ENCODE measurements at regions not wholly inside any gene's neighbourhood (a gene's known extent, or its start where the extent isn't known, plus 50 kb on each side); places are given as distances from the start of the nearest gene placed in this dataset.

DNA sequence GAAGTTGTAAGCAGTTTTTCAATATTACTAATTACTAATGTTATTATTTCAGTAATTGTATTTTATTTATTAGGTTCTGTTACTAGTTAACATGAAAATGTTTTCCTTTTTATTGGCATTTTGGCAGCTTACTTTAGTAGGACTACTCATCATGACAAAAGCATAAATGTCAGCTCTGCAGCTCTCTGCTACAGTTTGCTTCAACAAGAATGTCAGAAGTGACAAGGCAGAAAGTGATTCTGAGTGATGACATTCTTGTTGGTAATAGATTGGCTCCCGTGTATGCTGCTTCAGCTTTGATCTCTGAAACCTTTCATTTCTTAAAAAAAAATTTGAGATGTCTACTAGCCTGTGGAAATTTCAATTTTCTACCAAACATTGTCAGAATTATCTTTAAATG lies 1193.9 kb downstream of the FSTL5 start:
- H3K4me1 Mint-ChIP-seq: no peaks in the 10 kb centered on the region
- H3K27ac Mint-ChIP-seq: no peak overlapping the region
- CTCF ChIA-PET: no interaction called here
- peaks cover 4% of the 10 kb centered on the region for H3K9me3 Mint-ChIP-seq (ENCODE audit: low read depth)
- no peaks in the 10 kb centered on the region for H3K36me3 Mint-ChIP-seq
- ATAC-seq (no peak), DNase-seq (no peak)
- H3K4me3 Mint-ChIP-seq: no peak overlapping the region
- no peaks in the 10 kb centered on the region for H3K27me3 Mint-ChIP-seq

DNA sequence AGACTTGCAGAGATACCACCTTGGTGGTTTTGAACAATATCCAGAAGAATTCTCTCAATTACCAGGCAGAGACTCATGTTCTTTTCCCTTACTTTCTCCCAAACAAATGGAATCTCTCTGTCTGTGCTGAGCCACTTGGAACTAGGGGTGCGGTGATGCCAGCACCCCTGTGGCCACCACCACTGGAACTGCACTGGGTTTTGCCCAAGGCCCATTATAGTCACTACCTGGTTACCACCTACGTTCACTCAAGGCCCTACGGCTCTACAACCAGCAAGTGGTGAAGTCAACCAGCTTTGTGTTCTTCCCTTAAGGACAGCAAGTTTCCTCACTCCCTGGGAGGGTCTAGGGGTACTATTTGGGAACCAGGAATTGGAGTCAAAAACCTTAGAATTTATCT lies 1183.7 kb downstream of the FSTL5 start:
- H3K27ac Mint-ChIP-seq: no peak overlapping the region
- H3K27me3 Mint-ChIP-seq: no peaks in the 10 kb centered on the region
- DNase-seq: no peak
- H3K9me3 Mint-ChIP-seq (ENCODE audit: low read depth): peaks cover 4% of the 10 kb centered on the region
- no peaks in the 10 kb centered on the region for H3K4me1 Mint-ChIP-seq
- no peak for ATAC-seq
- no peaks in the 10 kb centered on the region for H3K36me3 Mint-ChIP-seq
- H3K4me3 Mint-ChIP-seq: no peak overlapping the region
- CTCF ChIA-PET: no interaction called here

DNA sequence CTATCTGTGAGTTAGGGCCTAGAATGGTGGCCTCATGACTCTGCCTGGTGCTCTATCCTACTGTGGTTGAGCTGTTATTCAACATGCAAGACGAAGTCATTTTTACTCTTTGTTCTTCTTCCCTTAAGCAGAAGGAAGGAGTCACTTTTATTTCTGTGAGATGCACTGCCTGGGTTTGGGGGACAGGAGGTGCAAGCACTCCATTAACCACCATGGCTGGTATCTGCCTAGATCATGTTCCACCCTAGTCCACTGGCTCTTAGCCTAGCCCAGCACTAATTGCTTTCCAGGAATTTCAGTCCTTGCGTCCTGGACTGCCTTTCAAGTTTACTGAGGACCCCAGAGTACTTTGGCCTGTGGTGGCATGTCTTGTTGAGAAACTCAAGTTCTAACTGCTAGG lies 1182.7 kb downstream of the FSTL5 start:
- CTCF ChIA-PET: no interaction called here
- H3K4me1 Mint-ChIP-seq: no peaks in the 10 kb centered on the region

DNA sequence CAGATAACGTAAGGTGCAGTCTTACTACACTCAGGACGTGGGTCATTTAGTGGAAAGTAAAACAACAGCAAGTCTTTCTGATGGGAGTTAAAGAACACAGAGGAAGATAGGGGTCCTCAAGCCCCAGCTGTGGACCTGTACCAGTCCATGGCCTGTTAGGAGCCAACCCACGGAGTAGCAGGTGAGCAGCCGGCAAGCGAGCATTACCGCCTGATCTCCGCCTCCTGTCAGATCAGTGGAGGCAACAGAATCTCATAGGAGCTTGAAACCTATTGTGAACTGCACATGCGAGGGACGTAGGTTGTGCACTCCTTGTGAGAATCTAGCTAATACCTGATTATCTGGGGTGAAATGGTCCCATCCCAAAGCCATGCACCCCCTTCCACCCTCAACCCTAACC lies 1180.8 kb downstream of the FSTL5 start:
- no peaks in the 10 kb centered on the region for H3K36me3 Mint-ChIP-seq
- no peak for ATAC-seq
- DNase-seq: no peak
- peaks cover 6% of the 10 kb centered on the region for H3K9me3 Mint-ChIP-seq (ENCODE audit: low read depth)
- no peak overlapping the region for H3K4me3 Mint-ChIP-seq
- H3K4me1 Mint-ChIP-seq: no peaks in the 10 kb centered on the region
- CTCF ChIA-PET: no interaction called here
- H3K27me3 Mint-ChIP-seq: no peaks in the 10 kb centered on the region
- H3K27ac Mint-ChIP-seq: no peak overlapping the region

More for the DNA sequence above, 1182.7 kb downstream of the FSTL5 start:
- Mint-ChIP-seq H3K36me3 (no peaks in the 10 kb centered on the region), H3K4me3 (no peak overlapping the region), H3K9me3 (ENCODE audit: low read depth) (peaks cover 6% of the 10 kb centered on the region), H3K27me3 (no peaks in the 10 kb centered on the region), H3K27ac (no peak overlapping the region)
- ATAC-seq (no peak), DNase-seq (no peak)

DNA sequence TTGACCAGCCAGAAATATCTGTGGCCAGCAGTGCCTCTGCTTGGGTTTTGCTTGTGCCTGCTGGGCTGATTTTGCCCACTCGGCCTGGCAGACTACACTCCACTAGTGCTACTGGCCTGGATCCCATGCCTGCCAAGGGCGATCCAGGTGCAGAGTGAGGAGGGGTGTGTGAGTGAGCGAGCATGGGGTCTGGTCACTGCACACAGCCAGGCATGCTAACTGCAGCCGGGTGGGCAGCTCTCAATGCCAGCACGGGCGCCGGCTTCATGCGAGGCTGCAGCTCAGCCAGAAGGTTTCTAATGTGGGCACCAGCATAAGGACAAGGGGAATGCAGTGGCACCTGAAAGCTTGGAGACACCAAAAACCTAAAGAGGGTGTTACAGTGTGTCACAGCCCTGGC lies 1161.4 kb downstream of the FSTL5 start:
- Mint-ChIP-seq H3K27ac (no peak overlapping the region), H3K27me3 (no peaks in the 10 kb centered on the region), H3K36me3 (no peaks in the 10 kb centered on the region), H3K4me1 (no peaks in the 10 kb centered on the region), H3K9me3 (ENCODE audit: low read depth) (peaks cover 4% of the 10 kb centered on the region), H3K4me3 (no peak overlapping the region)
- CTCF ChIA-PET: no interaction called here
- ATAC-seq: no peak
- DNase-seq: no peak

DNA sequence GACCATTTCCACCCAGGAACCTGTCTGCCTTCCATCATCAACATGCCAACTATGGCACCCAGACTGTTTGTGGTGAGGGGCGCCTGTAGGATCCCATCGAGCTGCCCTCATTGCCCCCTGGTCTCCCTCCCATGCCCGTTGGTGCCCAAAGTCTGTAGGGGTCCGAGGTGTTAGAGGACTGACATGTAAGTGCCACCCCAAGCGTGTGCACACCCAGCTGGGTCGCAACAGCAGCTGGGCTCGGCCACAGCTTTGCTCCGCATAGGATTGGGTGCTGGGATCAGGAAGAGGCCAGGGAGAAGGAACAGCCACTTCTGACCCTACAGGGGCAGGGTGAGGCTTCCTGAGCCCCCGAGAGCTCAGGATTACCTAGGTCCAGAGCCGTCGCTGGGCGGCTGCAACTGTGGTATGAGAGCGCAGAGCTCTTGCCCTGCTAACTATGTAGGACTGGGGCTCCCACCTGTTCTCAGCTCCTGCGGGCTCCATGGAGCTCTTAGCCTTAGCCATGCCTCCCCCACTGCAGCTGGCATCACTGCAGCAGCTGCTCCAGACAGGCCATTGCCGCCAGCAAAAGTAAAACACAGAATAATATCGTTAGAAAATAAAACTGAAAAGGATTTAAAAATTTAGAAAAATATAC lies 1160.3 kb downstream of the FSTL5 start:
- CTCF ChIA-PET: no interaction called here
- Mint-ChIP-seq H3K4me1 (no peaks in the 10 kb centered on the region), H3K36me3 (no peaks in the 10 kb centered on the region), H3K4me3 (no peak overlapping the region), H3K9me3 (ENCODE audit: low read depth) (peaks cover 6% of the 10 kb centered on the region), H3K27me3 (no peaks in the 10 kb centered on the region), H3K27ac (no peak overlapping the region)
- no peak for ATAC-seq
- DNase-seq: no peak

DNA sequence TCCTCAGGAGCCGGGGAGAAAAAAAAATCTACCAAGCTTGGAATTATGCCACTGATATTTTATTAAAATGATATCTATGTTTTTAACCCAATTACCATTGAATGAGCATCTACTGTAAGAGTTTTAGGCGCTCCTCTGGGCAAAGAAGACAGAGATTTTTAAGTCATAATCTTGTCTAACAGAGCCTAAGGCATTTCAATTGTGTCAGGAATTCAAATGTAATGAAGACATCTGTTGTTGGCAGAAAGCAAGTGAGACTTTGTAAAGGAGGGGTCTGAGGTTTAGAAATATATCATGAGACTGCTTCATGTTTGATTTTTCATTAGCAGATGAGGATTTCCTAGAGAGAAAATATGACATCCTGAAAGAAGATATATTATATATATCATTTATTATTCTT lies 1158.1 kb downstream of the FSTL5 start:
- ATAC-seq: no peak
- H3K27me3 Mint-ChIP-seq: no peaks in the 10 kb centered on the region
- no peaks in the 10 kb centered on the region for H3K4me1 Mint-ChIP-seq
- no peak overlapping the region for H3K27ac Mint-ChIP-seq
- H3K36me3 Mint-ChIP-seq: no peaks in the 10 kb centered on the region
- CTCF ChIA-PET: no interaction called here
- no peak overlapping the region for H3K4me3 Mint-ChIP-seq
- H3K9me3 Mint-ChIP-seq (ENCODE audit: low read depth): peaks cover 6% of the 10 kb centered on the region
- no peak for DNase-seq

DNA sequence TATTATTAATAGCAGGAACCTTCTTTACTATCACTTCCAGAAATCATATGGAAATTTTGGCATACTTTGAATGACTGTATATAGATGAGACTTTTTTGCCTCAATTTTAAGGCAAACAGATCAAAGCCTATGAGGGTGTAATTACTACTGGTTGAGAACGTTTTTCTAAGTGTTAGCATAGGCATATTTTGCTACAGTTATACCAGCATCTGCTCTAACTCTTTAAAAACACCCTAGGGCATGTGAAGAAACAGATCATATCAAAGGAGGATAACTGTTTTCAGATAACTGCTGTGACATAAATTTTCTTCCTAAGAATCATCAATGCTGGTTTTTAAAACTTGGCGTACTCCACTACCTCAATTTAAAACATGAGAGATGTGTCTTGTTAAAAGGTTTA lies 1155.3 kb downstream of the FSTL5 start:
- DNase-seq (no peak), ATAC-seq (no peak)
- Mint-ChIP-seq H3K4me3 (no peak overlapping the region), H3K9me3 (ENCODE audit: low read depth) (peaks cover 6% of the 10 kb centered on the region), H3K36me3 (no peaks in the 10 kb centered on the region), H3K4me1 (no peaks in the 10 kb centered on the region), H3K27me3 (no peaks in the 10 kb centered on the region), H3K27ac (no peak overlapping the region)
- CTCF ChIA-PET: no interaction called here

DNA sequence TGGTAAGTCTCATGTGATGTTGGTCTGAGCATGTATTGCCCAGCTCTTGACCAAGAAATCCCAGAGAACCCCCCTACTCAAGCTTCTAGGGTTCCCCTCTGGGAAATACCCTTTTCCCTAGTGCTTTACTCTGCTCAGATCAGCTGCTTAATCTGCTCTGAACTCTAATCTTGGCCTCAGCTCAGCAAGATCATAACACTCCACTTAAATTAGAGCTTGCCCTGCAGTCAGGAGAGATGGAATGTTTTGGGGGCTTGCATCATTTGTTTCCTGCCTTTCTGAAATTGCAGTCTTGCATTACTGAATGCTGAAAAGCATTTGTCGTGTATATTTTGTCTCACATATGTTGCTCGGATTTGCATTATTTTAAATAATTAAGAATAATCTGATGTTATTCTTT lies 1153.6 kb downstream of the FSTL5 start:
- Mint-ChIP-seq H3K27me3 (no peaks in the 10 kb centered on the region), H3K4me3 (no peak overlapping the region), H3K9me3 (ENCODE audit: low read depth) (peaks cover 6% of the 10 kb centered on the region), H3K36me3 (no peaks in the 10 kb centered on the region), H3K4me1 (no peaks in the 10 kb centered on the region), H3K27ac (no peak overlapping the region)
- ATAC-seq (no peak), DNase-seq (no peak)
- CTCF ChIA-PET: no interaction called here

Data from activated CD8-positive, alpha-beta memory T cell treated with anti-CD3 and anti-CD28 coated beads, Interleukin-2, amount 10 ng/mL, durations not matched to agents 7 days and 5 days (primary cell).